DMS153 (cell line): ENCODE measurements at regions not wholly inside any gene's neighbourhood (a gene's known extent, or its start where the extent isn't known, plus 50 kb on each side); places are given as distances from the start of the nearest gene placed in this dataset.
A peak's percentile ranks its signal among the peaks of the same experiment; 100 is the strongest.

ENCODE experiments used
- DNase-seq: peaks from one replicate; lab custom pipeline; 2025; lab: John Stamatoyannopoulos, UW

GRCh38 chr1:5522531-5523145, 469.6 kb downstream of the NPHP4 start:
- DNase-seq: no peak

GRCh38 chr1:5519366-5520135, 472.7 kb downstream of the NPHP4 start:
- no peak for DNase-seq

GRCh38 chr1:5516756-5517155, 475.5 kb downstream of the NPHP4 start:
- DNase-seq: no peak

GRCh38 chr1:5515501-5515900, 476.7 kb downstream of the NPHP4 start:
- DNase-seq: no peak

- peak; percentile 61 for DNase-seq
These were observed 477.6 kb downstream of the NPHP4 start for GRCh38 chr1:5514527-5515183.

- DNase-seq: peak; percentile 97
These were observed 478.2 kb downstream of the NPHP4 start for GRCh38 chr1:5513846-5514526.

- no peak for DNase-seq
These were observed 479.0 kb downstream of the NPHP4 start for GRCh38 chr1:5513179-5513578.

- peak; percentile 14 for DNase-seq
These were observed 480.7 kb downstream of the NPHP4 start for GRCh38 chr1:5511381-5512097.

- DNase-seq: peak; percentile 29
These were observed 482.4 kb downstream of the NPHP4 start for GRCh38 chr1:5509664-5510452.

GRCh38 chr1:5508669-5509330, 483.4 kb downstream of the NPHP4 start:
- DNase-seq: no peak

- DNase-seq: peak; percentile 54
These were observed 484.9 kb downstream of the NPHP4 start for GRCh38 chr1:5507340-5507739.

GRCh38 chr1:5506634-5507033, 485.6 kb downstream of the NPHP4 start:
- DNase-seq: no peak

- DNase-seq: no peak
These were observed 486.3 kb downstream of the NPHP4 start for GRCh38 chr1:5505944-5506343.

- no peak for DNase-seq
These were observed 487.9 kb downstream of the NPHP4 start for GRCh38 chr1:5504364-5504740.

GRCh38 chr1:5503556-5504363, 488.5 kb downstream of the NPHP4 start:
- no peak for DNase-seq

- DNase-seq: no peak
These were observed 489.7 kb downstream of the NPHP4 start for GRCh38 chr1:5502311-5503194.

- DNase-seq: peak; percentile 56
These were observed 490.9 kb downstream of the NPHP4 start for GRCh38 chr1:5501206-5501930.

- no peak for DNase-seq
These were observed 491.7 kb downstream of the NPHP4 start for GRCh38 chr1:5500541-5500940.
